Eye (tissue), 1 donor: ENCODE measurements at regions not wholly inside any gene's neighbourhood (a gene's known extent, or its start where the extent isn't known, plus 50 kb on each side); places are given as distances from the start of the nearest gene placed in this dataset.
"Not testable (repeated sequence)": the region's sequence is repeated elsewhere in the genome, so short reads cannot be mapped to it uniquely, and the experiment has no call there.

Source experiments
- DNase-seq: peaks from one replicate; pipeline ENCODE4 v3.0.0-alpha.2; 2015

GRCh38 chr15:62324382-62324781 lies 159.3 kb upstream of the C2CD4B start:
- peak; percentile 41 for DNase-seq

- no peak for DNase-seq
Observed at GRCh38 chr15:62325597-62325996, 160.5 kb upstream of the C2CD4B start.

DNA sequence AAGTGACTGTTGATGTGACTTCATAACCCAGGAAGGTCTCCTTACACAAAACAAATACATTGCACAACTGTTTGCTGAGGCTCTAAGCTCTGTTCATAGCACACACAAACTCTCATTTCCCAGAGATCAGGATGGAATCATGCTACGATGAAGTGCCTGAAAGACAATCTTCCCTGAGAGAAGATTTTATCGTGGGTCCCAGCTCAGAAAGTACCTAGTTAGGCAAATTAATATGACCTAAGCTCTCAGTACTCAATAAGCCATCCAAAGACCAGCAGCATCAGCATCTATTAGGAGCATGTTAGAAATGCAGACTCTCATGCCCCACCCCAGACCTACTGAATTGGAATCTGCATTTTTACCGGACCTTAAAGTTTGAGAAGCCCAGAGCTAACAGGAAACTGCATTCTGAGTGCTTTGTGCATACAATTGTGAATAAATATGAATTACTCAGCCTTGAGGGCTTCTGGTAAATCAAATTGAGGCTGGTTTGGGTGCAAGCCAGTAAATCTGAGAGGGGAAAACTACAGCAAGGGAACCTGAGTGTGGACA lies 161.5 kb upstream of the C2CD4B start:
- DNase-seq, result no peak

DNA sequence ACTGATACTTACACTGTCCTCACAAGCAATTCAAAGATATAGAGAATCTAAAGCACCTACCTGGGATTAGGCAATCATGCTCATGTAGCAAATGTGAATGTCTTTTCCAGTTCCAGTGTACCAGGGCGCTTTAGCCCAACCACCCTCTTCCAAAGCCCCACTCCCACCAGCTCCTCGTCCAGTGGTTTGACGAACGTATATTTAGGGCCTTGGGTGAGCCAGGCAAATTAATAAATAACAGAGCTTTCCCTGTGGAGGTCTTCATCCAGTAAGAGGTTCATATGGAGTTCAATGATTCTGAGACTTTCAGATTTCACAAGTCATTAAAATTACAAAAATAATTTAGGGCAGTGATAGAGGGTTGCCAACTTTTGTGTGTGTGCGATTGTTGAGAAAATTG lies 162.3 kb upstream of the C2CD4B start:
- DNase-seq, result no peak

- not testable (repeated sequence) for DNase-seq
Observed at GRCh38 chr15:62332472-62332871, 167.4 kb upstream of the C2CD4B start.

DNA sequence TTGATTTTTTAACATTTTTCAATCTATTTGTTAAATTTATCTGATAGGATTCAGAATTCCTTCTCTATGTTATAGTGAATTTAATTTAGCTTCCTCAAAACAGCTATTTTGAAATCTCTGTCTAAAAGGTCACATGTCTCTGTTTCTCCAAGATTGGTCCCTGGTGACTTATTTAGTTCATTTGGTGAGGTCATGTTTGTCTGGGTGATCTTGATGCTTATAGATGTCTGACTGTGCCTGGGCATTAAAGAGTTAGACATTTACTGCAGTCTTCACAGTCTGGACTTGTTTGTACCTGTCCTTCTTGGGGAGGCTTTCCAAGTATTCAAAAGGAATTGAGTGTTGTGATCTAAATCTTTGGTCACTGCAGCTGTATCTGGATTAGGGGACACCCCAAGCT lies 169.5 kb upstream of the C2CD4B start:
- no peak for DNase-seq

- no peak for DNase-seq
Observed at GRCh38 chr15:62337934-62338333, 172.8 kb upstream of the C2CD4B start.

- no peak for DNase-seq
Observed at GRCh38 chr15:62338497-62338896, 173.4 kb upstream of the C2CD4B start.

GRCh38 chr15:62342959-62343358 lies 177.9 kb upstream of the C2CD4B start:
- DNase-seq, result no peak

DNA sequence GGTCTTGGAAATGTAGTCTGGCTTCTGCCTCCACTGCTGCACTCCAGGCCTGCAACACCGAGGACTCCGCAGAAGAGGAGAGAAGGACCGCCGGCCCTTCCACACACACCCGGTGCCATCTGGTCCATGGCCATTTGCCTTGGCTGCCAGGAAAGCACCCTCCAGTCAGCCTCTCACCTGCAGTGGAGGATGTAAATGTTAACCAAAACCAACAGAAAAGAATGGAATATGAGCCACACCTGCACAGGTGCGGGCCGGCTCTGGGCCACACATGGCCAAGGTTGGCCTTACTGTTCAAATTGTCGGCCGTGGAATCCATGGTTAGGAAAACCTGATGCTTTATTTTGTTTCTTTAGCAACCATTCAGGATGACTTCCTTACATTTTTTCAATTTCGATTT lies 178.3 kb upstream of the C2CD4B start:
- no peak for DNase-seq

DNA sequence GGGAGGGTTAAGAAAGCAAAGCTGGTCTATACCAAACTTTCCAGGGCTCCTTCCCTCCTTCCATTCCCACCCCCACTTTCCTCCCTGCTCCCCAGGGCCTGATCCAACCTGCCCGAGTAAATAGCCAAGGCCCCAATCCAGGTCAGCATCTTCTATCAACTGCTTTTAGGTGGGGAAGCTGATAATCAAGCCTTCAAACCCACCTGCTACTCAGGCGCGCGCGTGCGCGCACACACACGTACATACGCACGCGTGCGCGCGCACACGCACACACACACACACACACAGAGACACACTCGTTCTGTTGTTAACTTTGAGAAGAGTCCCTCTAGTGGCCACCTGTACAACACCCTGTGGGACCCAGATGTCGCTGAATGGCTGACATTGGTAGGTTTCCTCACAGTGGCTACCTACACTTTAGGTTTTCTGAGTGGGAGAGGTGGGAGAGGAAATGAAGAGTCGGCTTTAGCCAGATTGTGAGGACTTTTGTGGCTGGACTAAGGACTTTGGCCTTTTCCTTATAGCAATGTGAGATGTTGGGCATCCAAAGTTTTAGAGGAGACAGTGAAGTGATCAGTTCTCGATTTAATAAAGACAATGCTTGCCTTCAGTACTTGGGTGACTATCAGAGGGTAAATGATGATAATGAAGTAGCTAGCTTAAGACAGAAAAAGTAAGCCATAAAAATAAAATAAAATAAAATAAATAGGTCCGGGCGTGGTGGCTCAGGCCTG lies 179.9 kb upstream of the C2CD4B start:
- peak; percentile 87 for DNase-seq

DNA sequence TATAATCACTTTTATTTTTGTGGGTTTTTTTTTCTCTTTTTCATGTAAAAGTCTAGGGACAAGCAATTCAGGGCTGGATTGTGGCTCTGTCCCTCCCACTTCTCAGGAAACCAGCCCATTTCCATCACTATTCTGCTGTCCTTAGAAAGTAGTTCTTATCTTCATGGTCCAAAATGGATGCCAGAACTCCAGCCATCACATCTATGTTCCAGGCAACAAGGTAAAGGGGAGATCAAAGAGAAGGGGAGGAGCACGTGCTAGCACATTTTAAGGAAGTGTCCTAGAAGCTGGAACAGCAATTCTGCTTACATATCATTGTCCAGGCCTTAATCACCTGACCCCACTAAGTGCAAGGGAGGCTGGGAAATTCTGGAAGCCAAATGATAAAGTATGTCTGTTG lies 181.1 kb upstream of the C2CD4B start:
- no peak for DNase-seq

DNA sequence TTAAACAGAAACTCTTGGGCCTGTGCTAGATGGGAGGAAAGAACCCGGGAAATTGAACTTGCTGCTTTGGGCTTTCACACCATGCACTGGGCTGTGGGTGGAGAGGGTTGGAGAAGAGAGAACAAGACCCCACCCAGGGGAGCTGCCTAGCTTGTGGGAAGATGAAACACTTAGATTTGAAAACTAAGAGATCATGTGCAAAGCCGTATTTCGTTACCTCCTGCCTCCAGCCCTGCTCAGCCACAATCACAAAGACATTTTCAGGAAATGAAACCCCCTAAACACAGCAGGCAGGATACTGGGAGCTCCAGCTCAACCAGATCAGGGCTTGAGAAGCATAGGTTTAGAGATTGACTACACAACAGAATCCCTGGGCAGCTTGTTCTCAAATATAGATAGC lies 183.0 kb upstream of the C2CD4B start:
- no peak for DNase-seq

- no peak for DNase-seq
Observed at GRCh38 chr15:62348623-62349022, 183.5 kb upstream of the C2CD4B start.

DNA sequence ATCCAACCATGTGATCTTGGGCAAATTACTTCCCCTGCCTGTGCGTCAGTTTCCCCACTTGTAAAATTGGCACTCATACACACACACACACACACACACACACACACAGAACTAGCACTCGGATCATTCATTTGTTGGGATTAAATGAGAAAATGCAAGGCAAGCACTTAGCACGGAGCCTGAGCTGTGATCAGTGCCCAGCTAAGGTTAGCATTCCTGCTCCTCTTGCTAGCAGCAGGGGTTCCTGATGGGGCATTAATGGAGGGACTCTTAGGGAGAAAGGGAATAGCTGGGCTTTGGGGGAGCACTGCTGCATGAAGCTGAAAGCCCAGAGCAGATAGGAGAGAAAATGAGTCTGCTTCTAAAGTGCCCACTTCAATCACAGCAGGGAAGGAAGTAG lies 187.7 kb upstream of the C2CD4B start:
- no peak for DNase-seq

GRCh38 chr15:62357431-62357830 lies 192.3 kb upstream of the C2CD4B start:
- DNase-seq, result no peak

- no peak for DNase-seq
Observed at GRCh38 chr15:62359416-62359815, 194.3 kb upstream of the C2CD4B start.

- peak; percentile 62 for DNase-seq
Observed at GRCh38 chr15:62360332-62361097, 195.4 kb upstream of the C2CD4B start.

- DNase-seq, result no peak
Observed at GRCh38 chr15:62362144-62362543, 197.1 kb upstream of the C2CD4B start.

- DNase-seq, result no peak
Observed at GRCh38 chr15:62362608-62363007, 197.5 kb upstream of the C2CD4B start.

GRCh38 chr15:62363913-62364312 lies 198.8 kb upstream of the C2CD4B start:
- DNase-seq, result no peak

DNA sequence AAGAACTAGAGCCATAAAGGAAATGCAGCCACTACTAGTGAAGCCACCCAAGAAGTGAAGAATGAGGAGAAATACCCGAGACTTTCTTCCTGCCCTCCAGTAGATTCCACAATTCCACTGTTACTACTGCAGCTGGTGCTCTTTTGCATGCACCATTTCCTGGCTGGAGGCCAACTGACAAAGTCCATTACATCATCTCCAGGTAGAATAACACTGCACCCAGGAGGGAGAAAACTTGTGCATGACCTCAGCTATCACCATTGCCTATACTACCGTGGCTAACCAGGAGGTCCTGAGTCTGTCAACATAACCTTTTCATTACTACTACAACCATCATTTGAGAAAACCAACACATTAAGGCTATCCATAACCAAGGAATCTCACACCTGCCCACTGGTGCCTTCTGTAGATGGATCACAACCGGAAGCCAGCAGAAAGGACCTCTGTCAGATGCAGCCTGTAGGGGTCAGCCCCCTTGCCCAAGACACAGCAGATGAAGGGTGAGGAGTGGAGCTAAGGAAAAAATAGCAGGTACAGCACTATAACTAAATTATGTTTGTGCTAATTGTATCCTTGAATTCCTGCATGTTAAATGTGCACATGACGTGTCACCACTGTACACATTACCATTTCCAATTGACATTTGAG lies 200.8 kb upstream of the C2CD4B start:
- peak; percentile 24 for DNase-seq

DNA sequence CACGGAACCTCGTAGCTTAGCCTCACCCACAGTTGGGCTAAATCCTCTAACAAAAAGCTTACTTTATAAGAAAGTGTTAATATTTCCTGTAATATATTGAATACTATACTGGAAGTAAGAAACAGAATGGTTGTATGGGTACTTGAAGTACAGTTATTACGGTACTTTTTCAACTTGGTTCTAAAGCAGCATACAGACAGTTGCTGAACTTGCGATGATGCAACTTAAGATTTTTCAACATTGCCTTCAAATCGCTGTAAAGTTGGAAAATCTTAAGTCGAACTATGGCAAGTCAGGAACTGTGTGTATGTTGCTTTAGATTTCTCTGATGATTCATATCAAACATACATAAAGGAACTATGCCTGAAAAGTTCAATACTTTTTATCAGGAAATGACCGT lies 204.4 kb upstream of the C2CD4B start:
- no peak for DNase-seq

- not testable (repeated sequence) for DNase-seq
Observed at GRCh38 chr15:62371683-62372082, 206.6 kb upstream of the C2CD4B start.
